ENCODE measurements at regions not wholly inside any gene's neighbourhood (a gene's known extent, or its start where the extent isn't known, plus 50 kb on each side); places are given as distances from the start of the nearest gene placed in this dataset.

GRCh38 chr22:48803948-48804810 lies 1023.5 kb downstream of the BRD1 start:
- Histone ChIP-seq H3K9ac (ENCODE audit: low read depth, low read length, poor library complexity, severe bottlenecking) (no peak overlapping the region), H2AFZ (ENCODE audit: low read length) (no peak overlapping the region), H3K4me2 (ENCODE audit: low read depth, low read length, poor library complexity, severe bottlenecking) (no peak overlapping the region), H3K9me3 (ENCODE audit: insufficient read depth, low read depth, low read length) (peaks cover 31% of the 10 kb centered on the region; the same call in 1 of the 2 replicates), H4K20me1 (ENCODE audit: insufficient read depth, low read length, poor library complexity, severe bottlenecking) (no peaks in the 10 kb centered on the region), H3K4me3 (ENCODE audit: low read length, poor library complexity, severe bottlenecking) (no peak overlapping the region), H3K27me3 (ENCODE audit: insufficient read depth, low read length, poor library complexity, severe bottlenecking) (no peaks in the 10 kb centered on the region), H3K79me2 (ENCODE audit: insufficient read depth, low read length) (no peaks in the 10 kb centered on the region), H3K9me2 (replicated peaks; ENCODE audit: low read depth, low read length) (no peaks in the 10 kb centered on the region), H3K36me3 (ENCODE audit: insufficient read depth, low read length) (no peaks in the 10 kb centered on the region), H3F3A (ENCODE audit: low read depth) (no peaks in the 10 kb centered on the region), H3K4me1 (ENCODE audit: insufficient read depth, low read length, poor library complexity, severe bottlenecking) (no peaks in the 10 kb centered on the region)
- TF ChIP-seq CTCF (conservative IDR thresholded peaks at IDR 0.05; ENCODE audit: low read length) (no peak), EZH2phosphoT487 (IDR thresholded peaks at IDR 0.05; ENCODE audit: borderline replicate concordance) (no peak)

- Histone ChIP-seq H3K9me3 (ENCODE audit: insufficient read depth, low read depth, low read length) (peaks cover 29% of the 10 kb centered on the region; the same call in 1 of the 2 replicates), H3K79me2 (ENCODE audit: insufficient read depth, low read length) (no peaks in the 10 kb centered on the region)
These were observed 1024.3 kb downstream of the BRD1 start for GRCh38 chr22:48803171-48803947.

GRCh38 chr22:48802576-48802975 lies 1025.1 kb downstream of the BRD1 start:
- Histone ChIP-seq H3K27me3 (ENCODE audit: insufficient read depth, low read length, poor library complexity, severe bottlenecking) (no peaks in the 10 kb centered on the region), H3K4me3 (ENCODE audit: low read length, poor library complexity, severe bottlenecking) (no peak overlapping the region), H3K79me2 (ENCODE audit: insufficient read depth, low read length) (no peaks in the 10 kb centered on the region), H3K4me2 (ENCODE audit: low read depth, low read length, poor library complexity, severe bottlenecking) (no peak overlapping the region), H3K4me1 (ENCODE audit: insufficient read depth, low read length, poor library complexity, severe bottlenecking) (no peaks in the 10 kb centered on the region), H3K36me3 (ENCODE audit: insufficient read depth, low read length) (no peaks in the 10 kb centered on the region), H3F3A (ENCODE audit: low read depth) (no peaks in the 10 kb centered on the region), H4K20me1 (ENCODE audit: insufficient read depth, low read length, poor library complexity, severe bottlenecking) (no peaks in the 10 kb centered on the region), H3K9me2 (replicated peaks; ENCODE audit: low read depth, low read length) (no peaks in the 10 kb centered on the region), H2AFZ (ENCODE audit: low read length) (no peak overlapping the region), H3K9me3 (ENCODE audit: insufficient read depth, low read depth, low read length) (peaks cover 30% of the 10 kb centered on the region; the same call in 1 of the 2 replicates), H3K9ac (ENCODE audit: low read depth, low read length, poor library complexity, severe bottlenecking) (no peak overlapping the region)
- no peak for TF ChIP-seq CTCF (conservative IDR thresholded peaks at IDR 0.05; ENCODE audit: low read length)
- TF ChIP-seq EZH2phosphoT487 (IDR thresholded peaks at IDR 0.05; ENCODE audit: borderline replicate concordance) = no peak

More at GRCh38 chr22:48803171-48803947, 1024.3 kb downstream of the BRD1 start:
- H3K36me3 ChIP-seq (ENCODE audit: insufficient read depth, low read length) = no peaks in the 10 kb centered on the region
- H2AFZ ChIP-seq (ENCODE audit: low read length) = no peak overlapping the region
- no peaks in the 10 kb centered on the region for H4K20me1 ChIP-seq (ENCODE audit: insufficient read depth, low read length, poor library complexity, severe bottlenecking)
- H3K4me1 ChIP-seq (ENCODE audit: insufficient read depth, low read length, poor library complexity, severe bottlenecking) = no peaks in the 10 kb centered on the region
- H3K9ac ChIP-seq (ENCODE audit: low read depth, low read length, poor library complexity, severe bottlenecking) = no peak overlapping the region
- H3K9me2 ChIP-seq (replicated peaks; ENCODE audit: low read depth, low read length) = no peaks in the 10 kb centered on the region
- H3K4me2 ChIP-seq (ENCODE audit: low read depth, low read length, poor library complexity, severe bottlenecking) = no peak overlapping the region
- TF ChIP-seq CTCF (conservative IDR thresholded peaks at IDR 0.05; ENCODE audit: low read length) (no peak), EZH2phosphoT487 (IDR thresholded peaks at IDR 0.05; ENCODE audit: borderline replicate concordance) (no peak)
- H3F3A ChIP-seq (ENCODE audit: low read depth) = no peaks in the 10 kb centered on the region
- H3K27me3 ChIP-seq (ENCODE audit: insufficient read depth, low read length, poor library complexity, severe bottlenecking) = no peaks in the 10 kb centered on the region
- no peak overlapping the region for H3K4me3 ChIP-seq (ENCODE audit: low read length, poor library complexity, severe bottlenecking)
